DOHH2 (cell line): ENCODE measurements at regions not wholly inside any gene's neighbourhood (a gene's known extent, or its start where the extent isn't known, plus 50 kb on each side); places are given as distances from the start of the nearest gene placed in this dataset.

ENCODE experiments used
- CTCF ChIP-seq: fragments of 200-600 bp; sonication (generic); IDR thresholded peaks from one replicate; pipeline ENCODE4 v1.5.1; 2014; ENCODE audit warnings: antibody characterized with exemption, mild to moderate bottlenecking, low read depth, low read length; ENCODE audit not compliant: poor library complexity, severe bottlenecking
- EZH2phosphoT487 ChIP-seq: fragments of 200-600 bp; sonication (generic); IDR thresholded peaks from 2 replicates; pipeline ENCODE4 v1.6.1; 2017; ENCODE audit warnings: borderline replicate concordance, mild to moderate bottlenecking, antibody characterized with exemption, low read length, moderate library complexity, mixed read lengths

- no peak for TF ChIP-seq CTCF
- no peak for TF ChIP-seq EZH2phosphoT487
Measured at GRCh38 chr9:36504156-36504555, 68.5 kb upstream of the MELK start.
